K562 (cell line): ENCODE measurements at regions not wholly inside any gene's neighbourhood (a gene's known extent, or its start where the extent isn't known, plus 50 kb on each side); places are given as distances from the start of the nearest gene placed in this dataset.

Experiments used
- MAFK ChIP-seq: IDR thresholded peaks from 2 replicates; pipeline ENCODE4 v1.6.1; 2011; ENCODE audit warnings: low read length, improper control_type of control experiment
- ZBTB43 ChIP-seq: sonication (generic); formaldehyde crosslinking; IDR thresholded peaks from 2 replicates; pipeline ENCODE4 v1.8.0; 2023; ENCODE audit warnings: mild to moderate bottlenecking, missing genetic modification reagents
- ZNF224 ChIP-seq: sonication (generic); formaldehyde crosslinking; IDR thresholded peaks from 2 replicates; pipeline ENCODE4 v1.8.0; 2022; ENCODE audit warnings: mild to moderate bottlenecking, missing genetic modification reagents

DNA sequence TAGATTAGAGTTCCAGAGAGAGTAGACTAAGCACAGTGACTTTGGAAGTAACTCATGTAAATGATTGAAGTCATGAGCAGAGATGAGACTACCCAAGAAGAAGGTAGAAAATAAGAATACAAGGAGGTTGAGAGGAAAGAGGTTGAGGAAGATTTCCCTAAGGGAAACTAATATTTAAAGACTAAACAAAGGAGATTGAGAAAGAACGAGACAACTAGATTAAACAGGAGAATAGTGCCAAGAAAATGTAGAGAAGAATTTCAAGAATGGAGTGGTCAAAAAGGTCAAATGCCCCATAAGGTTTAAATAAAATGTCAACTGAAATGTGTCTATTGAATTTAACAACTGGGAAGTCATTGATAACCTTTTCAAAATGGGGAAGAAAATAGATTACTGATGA lies 59.0 kb downstream of the RPS29 start:
- TF ChIP-seq ZBTB43 (CRISPR knock-in tag), result no peak
- TF ChIP-seq ZNF224 (CRISPR knock-in tag), result no peak
- TF ChIP-seq MAFK, result no peak
